ENCODE measurements at regions not wholly inside any gene's neighbourhood (a gene's known extent, or its start where the extent isn't known, plus 50 kb on each side); places are given as distances from the start of the nearest gene placed in this dataset.
A peak's percentile ranks its signal among the peaks of the same experiment; 100 is the strongest.
"Not testable (repeated sequence)": the region's sequence is repeated elsewhere in the genome, so short reads cannot be mapped to it uniquely, and the experiment has no call there.

GRCh38 chr3:88000853-88001252 is 58.0 kb downstream of the CGGBP1 start:
- DNase-seq (ENCODE audit: low read depth in 4 of 4, low spot score in 2 of 4) = no peak

GRCh38 chr3:87997966-87998365 is 60.8 kb downstream of the CGGBP1 start:
- DNase-seq (ENCODE audit: low read depth in 4 of 4, low spot score in 2 of 4) = no peak

GRCh38 chr3:87997298-87997697 is 61.5 kb downstream of the CGGBP1 start:
- DNase-seq (ENCODE audit: low read depth in 4 of 4, low spot score in 2 of 4) = no peak

- no peak for DNase-seq (ENCODE audit: low read depth in 4 of 4, low spot score in 2 of 4)
Observed at GRCh38 chr3:87996882-87997281, 61.9 kb downstream of the CGGBP1 start.

- DNase-seq (ENCODE audit: low read depth in 4 of 4, low spot score in 2 of 4) = no peak
Observed at GRCh38 chr3:87993566-87993965, 65.2 kb downstream of the CGGBP1 start.

GRCh38 chr3:87987952-87988351 is 70.9 kb downstream of the CGGBP1 start:
- DNase-seq (ENCODE audit: low read depth in 4 of 4, low spot score in 2 of 4) = no peak

- DNase-seq (ENCODE audit: low read depth in 4 of 4, low spot score in 2 of 4) = no peak
Observed at GRCh38 chr3:87982421-87982820, 76.4 kb downstream of the CGGBP1 start.

- no peak for DNase-seq (ENCODE audit: low read depth in 4 of 4, low spot score in 2 of 4)
Observed at GRCh38 chr3:87979527-87979926, 79.3 kb downstream of the CGGBP1 start.

- DNase-seq (ENCODE audit: low read depth in 4 of 4, low spot score in 2 of 4) = no peak
Observed at GRCh38 chr3:87977765-87978164, 81.0 kb downstream of the CGGBP1 start.

- DNase-seq (ENCODE audit: low read depth in 4 of 4, low spot score in 2 of 4) = no peak
Observed at GRCh38 chr3:87975716-87976115, 83.1 kb downstream of the CGGBP1 start.

GRCh38 chr3:87973906-87974305 is 84.9 kb downstream of the CGGBP1 start:
- DNase-seq (ENCODE audit: low read depth in 4 of 4, low spot score in 2 of 4) = no peak

- no peak for DNase-seq (ENCODE audit: low read depth in 4 of 4, low spot score in 2 of 4)
Observed at GRCh38 chr3:87969620-87970019, 89.2 kb downstream of the CGGBP1 start.

- DNase-seq (ENCODE audit: low read depth in 4 of 4, low spot score in 2 of 4) = no peak
Observed at GRCh38 chr3:87968668-87969067, 90.1 kb downstream of the CGGBP1 start.

GRCh38 chr3:87958289-87958688 is 100.5 kb downstream of the CGGBP1 start:
- DNase-seq (ENCODE audit: low read depth in 4 of 4, low spot score in 2 of 4) = no peak

- no peak for DNase-seq (ENCODE audit: low read depth in 4 of 4, low spot score in 2 of 4)
Observed at GRCh38 chr3:87957575-87957974, 101.2 kb downstream of the CGGBP1 start.

- DNase-seq (ENCODE audit: low read depth in 4 of 4, low spot score in 2 of 4) = no peak
Observed at GRCh38 chr3:87949879-87950208, 109.0 kb downstream of the CGGBP1 start.

- peak in 1 of 4 donors; percentile 6 for DNase-seq (ENCODE audit: low read depth in 4 of 4, low spot score in 2 of 4)
Observed at GRCh38 chr3:87949189-87949878, 109.5 kb downstream of the CGGBP1 start.

- not testable (repeated sequence) for DNase-seq (ENCODE audit: low read depth in 4 of 4, low spot score in 2 of 4)
Observed at GRCh38 chr3:87946007-87946406, 112.8 kb downstream of the CGGBP1 start.

GRCh38 chr3:87942256-87942655 is 116.5 kb downstream of the CGGBP1 start:
- not testable (repeated sequence) for DNase-seq (ENCODE audit: low read depth in 4 of 4, low spot score in 2 of 4)

GRCh38 chr3:87924485-87924884 is 134.3 kb downstream of the CGGBP1 start:
- DNase-seq (ENCODE audit: low read depth in 4 of 4, low spot score in 2 of 4) = peak in 1 of 4 donors; percentile 0

- no peak for DNase-seq (ENCODE audit: low read depth in 4 of 4, low spot score in 2 of 4)
Observed at GRCh38 chr3:87920549-87920948, 138.3 kb downstream of the CGGBP1 start.

- no peak for DNase-seq (ENCODE audit: low read depth in 4 of 4, low spot score in 2 of 4)
Observed at GRCh38 chr3:87901141-87901540, 157.7 kb downstream of the CGGBP1 start.

- DNase-seq (ENCODE audit: low read depth in 4 of 4, low spot score in 2 of 4) = no peak
Observed at GRCh38 chr3:87900061-87900460, 158.7 kb downstream of the CGGBP1 start.
